ENCODE measurements at regions not wholly inside any gene's neighbourhood (a gene's known extent, or its start where the extent isn't known, plus 50 kb on each side); places are given as distances from the start of the nearest gene placed in this dataset.

GRCh38 chrX:26071618-26072017, 66.5 kb upstream of the MAGEB18 start:
- no peak overlapping the region for H3K27ac ChIP-seq
- no peak overlapping the region for H3K4me3 ChIP-seq
- no peaks in the 10 kb centered on the region for H3K36me3 ChIP-seq
- no peaks in the 10 kb centered on the region for H3K27me3 ChIP-seq
- H3K9me3 ChIP-seq: no peaks in the 10 kb centered on the region
- DNase-seq (ENCODE audit: low spot score in 2 of 2): no peak
- no peaks in the 10 kb centered on the region for H3K4me1 ChIP-seq
- WGBS, 2 donors: 73 to 90% methylated on average over 3 to 10 of the region's 10 CpGs
- TF ChIP-seq CTCF (IDR thresholded peaks at IDR 0.05): no peak
- TF ChIP-seq POLR2A (IDR thresholded peaks at IDR 0.05): no peak
- no peak for TF ChIP-seq EP300 (IDR thresholded peaks at IDR 0.05)

DNA sequence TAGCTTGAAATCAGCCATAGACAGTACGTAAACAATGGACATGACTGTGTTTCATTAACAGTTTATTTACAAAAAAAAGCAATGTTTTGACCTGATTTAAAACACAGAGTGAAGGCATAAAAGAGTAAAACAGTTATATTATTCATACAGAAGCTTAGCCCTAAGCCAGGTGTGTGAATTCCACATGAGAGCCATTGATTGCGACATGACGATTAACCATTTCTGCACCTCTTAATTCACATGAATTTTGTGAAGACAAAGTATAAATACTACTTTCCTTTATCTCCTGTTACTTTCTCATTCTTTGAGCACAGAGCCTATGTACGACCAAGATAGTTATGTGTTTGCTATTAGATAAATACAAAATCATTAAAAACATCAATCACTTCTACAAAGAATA, 55.0 kb upstream of the MAGEB18 start:
- no peaks in the 10 kb centered on the region for H3K27me3 ChIP-seq
- no peaks in the 10 kb centered on the region for H3K36me3 ChIP-seq
- no peaks in the 10 kb centered on the region for H3K4me1 ChIP-seq
- no peaks in the 10 kb centered on the region for H3K9me3 ChIP-seq
- WGBS, 2 donors: 84 to 86% methylated on average over 4 of the region's 4 CpGs
- no peak overlapping the region for H3K27ac ChIP-seq
- DNase-seq (ENCODE audit: low spot score in 2 of 2): no peak
- H3K4me3 ChIP-seq: no peak overlapping the region
- TF ChIP-seq EP300 (IDR thresholded peaks at IDR 0.05) (no peak), CTCF (IDR thresholded peaks at IDR 0.05) (no peak), POLR2A (IDR thresholded peaks at IDR 0.05) (no peak)

All from tibial nerve (tissue), 4 donors.